ENCODE measurements at regions not wholly inside any gene's neighbourhood (a gene's known extent, or its start where the extent isn't known, plus 50 kb on each side); places are given as distances from the start of the nearest gene placed in this dataset.

GRCh38 chr1:4957027-4957426, 302.6 kb downstream of the AJAP1 start:
- no peak for DNase-seq (ENCODE audit: low read depth)
- TF ChIP-seq CTCF (IDR thresholded peaks at IDR 0.05; ENCODE audit: insufficient read depth, low read depth, low read length, missing control alignments) = no peak
- H3K4me3 ChIP-seq (ENCODE audit: low read depth, low read length) = no peak overlapping the region

DNA sequence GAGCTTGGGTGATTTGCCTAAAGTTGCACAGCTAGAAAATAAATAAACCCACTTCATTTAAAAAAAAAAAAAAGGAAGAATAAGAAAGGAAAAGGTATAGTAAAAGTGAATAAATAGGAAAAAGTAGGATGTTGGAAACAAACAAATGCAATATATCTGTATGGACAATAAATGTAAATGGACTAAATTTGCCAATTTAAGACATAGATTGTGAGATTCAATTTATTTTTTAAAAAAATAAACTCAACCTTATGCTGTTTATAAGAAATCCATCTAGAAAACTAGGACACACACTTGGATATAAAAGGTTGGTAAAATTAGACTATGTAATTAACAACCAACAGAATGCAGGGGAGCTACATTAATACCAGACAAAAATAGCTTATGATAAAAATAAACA, 300.0 kb downstream of the AJAP1 start:
- H3K4me3 ChIP-seq (ENCODE audit: low read depth, low read length) = no peak overlapping the region
- no peak for DNase-seq (ENCODE audit: low read depth)
- TF ChIP-seq CTCF (IDR thresholded peaks at IDR 0.05; ENCODE audit: insufficient read depth, low read depth, low read length, missing control alignments) = no peak

GRCh38 chr1:4951601-4952000, 297.2 kb downstream of the AJAP1 start:
- H3K4me3 ChIP-seq (ENCODE audit: low read depth, low read length) = no peak overlapping the region
- no peak for DNase-seq (ENCODE audit: low read depth)
- TF ChIP-seq CTCF (IDR thresholded peaks at IDR 0.05; ENCODE audit: insufficient read depth, low read depth, low read length, missing control alignments) = no peak

GRCh38 chr1:4946343-4946742, 291.9 kb downstream of the AJAP1 start:
- no peak for DNase-seq (ENCODE audit: low read depth)
- H3K4me3 ChIP-seq (ENCODE audit: low read depth, low read length) = no peak overlapping the region
- no peak for TF ChIP-seq CTCF (IDR thresholded peaks at IDR 0.05; ENCODE audit: insufficient read depth, low read depth, low read length, missing control alignments)

DNA sequence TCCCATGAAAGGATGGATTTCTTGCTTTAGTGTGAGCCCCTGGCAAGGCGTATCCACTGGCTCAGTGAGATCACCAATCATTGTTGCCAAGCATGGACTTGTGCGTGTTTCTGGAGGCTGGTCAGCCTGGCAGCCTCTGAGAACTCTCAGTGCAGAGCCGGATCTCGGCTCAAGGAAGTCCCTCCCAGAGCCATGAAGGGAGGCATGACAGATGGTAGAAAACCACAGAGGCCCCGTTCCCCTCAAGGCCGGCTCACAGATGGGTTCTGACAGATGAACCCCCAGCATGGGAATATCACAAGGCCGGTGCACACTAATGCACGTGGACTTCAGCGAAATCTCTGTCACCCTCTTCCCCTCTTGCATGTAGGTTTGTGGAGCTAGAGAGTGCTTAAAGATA, 290.5 kb downstream of the AJAP1 start:
- no peak overlapping the region for H3K4me3 ChIP-seq (ENCODE audit: low read depth, low read length)
- no peak for DNase-seq (ENCODE audit: low read depth)
- no peak for TF ChIP-seq CTCF (IDR thresholded peaks at IDR 0.05; ENCODE audit: insufficient read depth, low read depth, low read length, missing control alignments)

DNA sequence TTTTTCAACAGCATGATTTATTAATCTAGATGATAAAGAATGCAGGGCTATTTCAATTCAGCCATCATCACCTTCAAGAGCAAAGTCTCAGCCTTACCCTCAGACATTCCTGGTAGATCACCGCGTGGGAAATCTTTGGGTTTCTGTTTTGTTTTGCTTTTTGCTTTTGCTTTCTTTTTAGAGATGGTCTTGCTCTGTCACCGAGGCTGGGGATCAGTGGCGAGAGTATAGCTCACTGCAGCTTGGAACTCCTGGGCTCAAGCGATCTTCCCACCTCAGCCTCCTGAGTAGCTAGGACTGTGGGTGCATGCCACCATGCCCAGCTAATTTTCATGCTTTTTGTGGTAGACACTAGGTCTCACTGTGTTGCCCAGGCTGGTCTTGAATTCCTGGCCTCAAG, 289.7 kb downstream of the AJAP1 start:
- DNase-seq (ENCODE audit: low read depth) = no peak
- H3K4me3 ChIP-seq (ENCODE audit: low read depth, low read length) = no peak overlapping the region
- no peak for TF ChIP-seq CTCF (IDR thresholded peaks at IDR 0.05; ENCODE audit: insufficient read depth, low read depth, low read length, missing control alignments)

DNA sequence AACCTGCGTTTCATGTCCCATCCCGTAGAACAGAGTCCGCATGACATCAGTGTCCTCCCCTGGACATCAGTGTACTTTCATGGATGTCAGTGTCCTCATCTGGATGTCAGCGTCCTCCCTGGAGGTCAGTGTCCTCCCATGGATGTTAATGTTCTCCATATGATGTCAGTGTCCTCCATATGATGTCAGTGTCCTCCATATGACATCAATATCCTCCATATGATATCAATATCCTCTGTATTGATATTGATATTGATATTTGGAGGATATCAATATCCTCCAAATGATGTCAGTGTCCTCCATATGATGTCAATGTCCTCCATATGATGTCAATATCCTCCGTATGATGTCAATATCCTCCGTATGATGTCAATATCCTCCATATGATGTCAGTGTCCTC, 284.9 kb downstream of the AJAP1 start:
- TF ChIP-seq CTCF (IDR thresholded peaks at IDR 0.05; ENCODE audit: insufficient read depth, low read depth, low read length, missing control alignments) = no peak
- peak; percentile 3 for DNase-seq (ENCODE audit: low read depth)
- no peak overlapping the region for H3K4me3 ChIP-seq (ENCODE audit: low read depth, low read length)

Measured in GM12865 (cell line).